ENCODE measurements at regions not wholly inside any gene's neighbourhood (a gene's known extent, or its start where the extent isn't known, plus 50 kb on each side); places are given as distances from the start of the nearest gene placed in this dataset.

- DNase-seq: no peak
- CTCF ChIA-PET: no interaction called here
- H3K36me3 Mint-ChIP-seq (ENCODE audit: insufficient read depth, unreplicated experiment): no peaks in the 10 kb centered on the region
- no peaks in the 10 kb centered on the region for H3K4me1 Mint-ChIP-seq (ENCODE audit: low read depth, unreplicated experiment)
- no peak for TF ChIP-seq CTCF (IDR thresholded peaks at IDR 0.05; ENCODE audit: unreplicated experiment)
- intact Hi-C loops (cut with micrococcal nuclease; ENCODE audit: unreplicated experiment): no loop called here
- BruUV-seq (replicated peaks): no TSS peak
- no peak overlapping the region for H3K4me3 Mint-ChIP-seq (ENCODE audit: low read depth, unreplicated experiment)
- peaks cover 5% of the 10 kb centered on the region for H3K9me3 Mint-ChIP-seq (ENCODE audit: low read depth, unreplicated experiment)
- peaks cover 26% of the 10 kb centered on the region for H3K27me3 Mint-ChIP-seq (ENCODE audit: unreplicated experiment)
- H3K27ac Mint-ChIP-seq (ENCODE audit: unreplicated experiment): no peak overlapping the region
Measured at GRCh38 chr7:4574851-4575250, 107.2 kb upstream of the FOXK1 start.

GRCh38 chr7:4575254-4575653 lies 106.8 kb upstream of the FOXK1 start:
- CTCF ChIA-PET: no interaction called here
- intact Hi-C loops (cut with micrococcal nuclease; ENCODE audit: unreplicated experiment): no loop called here
- Mint-ChIP-seq H3K27ac (ENCODE audit: unreplicated experiment) (no peak overlapping the region), H3K36me3 (ENCODE audit: insufficient read depth, unreplicated experiment) (no peaks in the 10 kb centered on the region), H3K4me3 (ENCODE audit: low read depth, unreplicated experiment) (no peak overlapping the region), H3K27me3 (ENCODE audit: unreplicated experiment) (peaks cover 28% of the 10 kb centered on the region), H3K9me3 (ENCODE audit: low read depth, unreplicated experiment) (peaks cover 5% of the 10 kb centered on the region), H3K4me1 (ENCODE audit: low read depth, unreplicated experiment) (no peaks in the 10 kb centered on the region)
- no TSS peak for BruUV-seq (replicated peaks)
- no peak for TF ChIP-seq CTCF (IDR thresholded peaks at IDR 0.05; ENCODE audit: unreplicated experiment)
- DNase-seq: no peak

- Mint-ChIP-seq H3K36me3 (ENCODE audit: insufficient read depth, unreplicated experiment) (no peaks in the 10 kb centered on the region), H3K27me3 (ENCODE audit: unreplicated experiment) (peaks cover 22% of the 10 kb centered on the region), H3K4me3 (ENCODE audit: low read depth, unreplicated experiment) (no peak overlapping the region), H3K27ac (ENCODE audit: unreplicated experiment) (no peak overlapping the region), H3K9me3 (ENCODE audit: low read depth, unreplicated experiment) (no peaks in the 10 kb centered on the region), H3K4me1 (ENCODE audit: low read depth, unreplicated experiment) (no peaks in the 10 kb centered on the region)
- no TSS peak for BruUV-seq (replicated peaks)
- CTCF ChIA-PET: interaction anchor here (0.5 kb wide), 2 partner anchors 118 to 1604 kb away, joined by 4 to 6 read pairs; no protein-coding TSS in a partner anchor
- TF ChIP-seq CTCF (IDR thresholded peaks at IDR 0.05; ENCODE audit: unreplicated experiment): no peak
- intact Hi-C loops (cut with micrococcal nuclease; ENCODE audit: unreplicated experiment): loop anchor here (10.0 kb wide), 1 partner anchor 48 kb away; no protein-coding TSS in a partner anchor
- DNase-seq: no peak
Measured at GRCh38 chr7:4602905-4603842, 78.9 kb upstream of the FOXK1 start.

- intact Hi-C loops (cut with micrococcal nuclease; ENCODE audit: unreplicated experiment): loop anchor here (10.0 kb wide), 1 partner anchor 49 kb away; no protein-coding TSS in a partner anchor
- Mint-ChIP-seq H3K4me3 (ENCODE audit: low read depth, unreplicated experiment) (no peak overlapping the region), H3K36me3 (ENCODE audit: insufficient read depth, unreplicated experiment) (no peaks in the 10 kb centered on the region), H3K4me1 (ENCODE audit: low read depth, unreplicated experiment) (no peaks in the 10 kb centered on the region), H3K9me3 (ENCODE audit: low read depth, unreplicated experiment) (no peaks in the 10 kb centered on the region), H3K27me3 (ENCODE audit: unreplicated experiment) (peaks cover 24% of the 10 kb centered on the region), H3K27ac (ENCODE audit: unreplicated experiment) (no peak overlapping the region)
- no peak for DNase-seq
- BruUV-seq (replicated peaks): no TSS peak
- TF ChIP-seq CTCF (IDR thresholded peaks at IDR 0.05; ENCODE audit: unreplicated experiment): no peak
- CTCF ChIA-PET: no interaction called here
Measured at GRCh38 chr7:4603843-4604231, 78.3 kb upstream of the FOXK1 start.
